HL-60/S4 treated with retinoic acid at 250 ng/mL for 4 days and 3 days (cell line): ENCODE measurements at regions not wholly inside any gene's neighbourhood (a gene's known extent, or its start where the extent isn't known, plus 50 kb on each side); places are given as distances from the start of the nearest gene placed in this dataset.

Experiments
- in situ Hi-C: fragments of 300-500 bp; cut with MboI; formaldehyde crosslinking; loops from 2 replicates; pipeline ENCODE4 v1.7.0; 2022; ENCODE audit warnings: low sequenced_read_pairs

DNA sequence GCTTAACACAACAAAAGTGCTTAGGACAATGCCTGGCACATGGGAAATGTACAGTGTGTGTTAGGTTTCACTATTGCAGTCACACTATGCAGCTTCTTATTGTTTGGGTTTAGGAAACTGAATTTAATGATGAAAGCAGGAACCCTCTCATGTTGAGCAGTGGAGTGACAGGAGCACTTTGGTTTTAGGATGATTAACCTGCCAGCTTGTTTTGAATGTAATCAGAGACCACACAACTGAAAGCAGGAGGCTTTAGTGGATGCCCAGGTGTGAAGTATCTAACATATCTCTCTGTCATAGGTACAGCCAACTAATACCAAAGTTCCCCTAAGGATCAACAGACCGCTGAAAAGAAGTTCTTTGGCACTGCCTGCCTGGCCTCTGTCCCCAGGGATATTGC, 406.9 kb upstream of the USP24 start:
- in situ Hi-C loops = no loop called here

DNA sequence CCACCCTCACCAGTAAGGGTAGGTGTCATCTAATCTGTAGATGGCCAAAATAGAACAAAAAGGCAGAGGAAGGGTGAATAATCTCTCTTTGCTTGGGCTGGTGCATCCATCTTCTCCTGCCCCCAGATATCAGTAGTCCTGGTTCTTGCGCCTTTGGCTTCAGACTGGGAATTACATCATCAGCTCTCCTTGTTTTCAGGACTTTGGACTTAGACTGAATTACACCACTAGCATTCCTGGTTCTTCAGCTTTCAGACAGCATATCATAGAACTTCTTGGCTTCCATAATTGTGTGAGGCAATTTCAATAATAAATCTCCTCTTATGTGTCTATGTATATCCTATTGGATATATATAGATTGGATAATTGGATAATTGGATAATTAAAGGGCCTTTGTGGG, 403.0 kb upstream of the USP24 start:
- in situ Hi-C loops = no loop called here

DNA sequence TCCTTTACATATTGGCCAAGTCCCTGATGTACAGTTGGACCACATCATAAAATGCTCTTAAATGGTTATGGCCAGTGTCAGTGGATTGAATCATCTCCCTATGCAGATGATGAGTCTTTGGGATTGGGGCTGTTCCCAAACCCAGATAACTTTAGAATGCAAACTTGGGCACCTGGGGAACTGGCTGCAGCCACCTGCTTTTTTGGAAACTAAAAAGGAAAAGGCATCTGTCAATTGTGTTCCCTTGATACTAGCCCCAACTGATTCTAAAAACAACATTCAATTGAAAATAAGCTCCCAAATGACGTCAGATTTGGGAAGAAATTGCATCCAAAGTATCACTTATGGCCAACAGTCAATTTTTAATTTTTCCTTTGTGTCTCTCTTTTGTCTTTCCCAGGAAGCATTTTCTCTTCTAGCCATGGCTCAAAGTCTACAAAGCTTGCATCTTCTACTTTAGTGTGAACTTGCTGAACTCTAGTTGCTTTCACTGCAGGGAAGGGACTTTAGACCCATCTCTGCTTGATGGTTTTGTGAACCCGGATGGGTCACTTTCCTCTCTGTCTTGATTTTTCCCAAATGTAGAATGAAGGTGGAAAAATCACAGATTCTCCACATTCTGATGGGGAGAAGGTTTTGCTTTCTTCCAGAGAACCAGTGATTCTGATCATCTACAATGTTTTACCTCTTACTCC, 402.3 kb upstream of the USP24 start:
- in situ Hi-C loops = no loop called here

DNA sequence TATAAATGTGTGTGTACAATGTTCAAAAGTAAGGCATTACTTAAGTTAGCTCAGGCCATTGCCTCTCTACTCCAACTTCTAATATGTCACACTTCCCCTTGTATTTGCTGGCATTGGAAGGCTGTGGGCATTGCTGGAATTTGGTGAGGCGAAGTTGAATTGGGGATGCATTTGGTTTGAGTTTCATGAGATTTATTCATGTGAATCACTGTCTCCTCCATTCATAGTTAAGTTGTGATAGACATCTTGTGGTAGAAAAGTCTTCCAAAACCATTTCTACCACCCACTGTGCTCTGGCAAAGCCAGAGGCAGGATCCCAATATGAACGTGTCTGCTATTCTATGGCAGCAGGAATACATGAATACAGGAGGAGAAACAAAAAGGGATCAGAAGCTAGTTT, 397.8 kb upstream of the USP24 start:
- in situ Hi-C loops = no loop called here

DNA sequence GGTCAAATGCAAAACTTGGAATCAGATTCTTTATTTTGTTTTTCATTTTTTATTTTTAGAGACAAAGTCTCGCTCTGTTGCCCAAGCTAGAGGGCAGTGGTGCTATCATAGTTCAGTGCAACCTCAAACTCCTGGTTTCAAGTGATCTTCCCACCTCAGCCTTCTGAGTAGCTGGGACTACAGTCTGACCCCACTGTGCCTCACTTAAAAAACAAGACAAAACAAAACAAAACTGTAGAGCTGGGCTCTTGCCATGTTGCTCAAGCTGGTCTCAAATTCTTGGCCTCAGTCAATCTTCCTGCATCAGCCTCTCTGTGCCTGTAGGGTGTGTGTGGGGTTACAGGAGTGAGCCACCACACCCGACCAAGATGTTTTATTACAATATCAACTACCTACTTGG, 396.0 kb upstream of the USP24 start:
- in situ Hi-C loops = no loop called here

DNA sequence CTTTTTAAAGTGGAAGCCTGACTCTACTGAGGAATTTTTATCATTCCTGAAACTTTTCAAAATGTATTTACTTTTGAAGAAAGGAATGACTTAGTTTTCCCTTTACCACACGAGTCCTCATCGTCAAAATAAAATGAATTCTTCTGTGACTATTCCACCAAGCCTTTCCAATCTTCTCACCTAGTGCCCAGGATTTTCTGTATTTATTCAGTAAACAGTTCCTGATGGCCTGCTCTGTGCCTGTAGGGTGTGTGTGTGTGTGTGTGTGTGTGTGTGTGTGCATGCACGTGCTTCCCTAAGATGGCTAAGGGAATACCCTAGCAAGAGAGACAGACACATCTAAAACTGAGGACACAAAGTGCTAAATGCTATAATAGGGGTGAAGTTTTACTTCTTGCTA, 395.0 kb upstream of the USP24 start:
- in situ Hi-C loops = no loop called here

DNA sequence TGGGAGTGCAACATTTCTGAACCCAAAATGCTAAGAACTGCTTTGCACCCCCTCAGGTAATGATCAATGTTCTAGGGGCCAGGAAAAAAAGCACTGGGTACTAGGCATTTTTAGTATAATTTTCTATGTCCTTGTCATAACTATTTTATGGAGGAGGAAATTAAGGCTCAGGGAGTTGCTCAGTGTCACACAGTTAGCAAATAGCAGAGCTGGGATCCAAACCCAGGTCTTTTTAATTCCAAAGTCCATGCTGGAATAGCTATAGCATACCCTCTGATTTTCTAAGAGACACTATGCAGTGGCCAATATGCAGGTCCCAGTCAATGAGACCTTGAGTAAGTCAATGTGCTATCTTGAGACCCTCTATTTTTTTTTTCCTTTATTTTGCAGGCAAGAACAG, 394.5 kb upstream of the USP24 start:
- in situ Hi-C loops = no loop called here

DNA sequence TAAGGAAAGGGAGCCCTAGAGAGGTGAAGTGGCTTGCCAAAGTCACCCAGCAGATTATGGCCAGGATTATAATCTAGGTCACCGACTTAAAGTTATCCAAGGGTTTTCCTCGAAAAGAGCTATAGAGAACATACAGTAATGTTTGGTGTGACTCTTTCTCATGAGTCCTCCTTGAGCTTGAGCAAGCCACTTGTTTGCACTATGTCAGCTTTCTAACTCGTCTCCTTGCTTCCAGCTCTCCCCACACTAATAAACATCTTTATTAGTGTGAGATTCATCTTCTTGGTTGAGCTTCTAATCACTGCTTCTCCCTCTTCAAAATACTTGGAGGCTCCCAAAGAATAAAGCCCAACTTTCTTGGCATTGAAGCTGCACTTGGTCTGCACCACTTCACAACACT, 390.0 kb upstream of the USP24 start:
- in situ Hi-C loops = no loop called here

DNA sequence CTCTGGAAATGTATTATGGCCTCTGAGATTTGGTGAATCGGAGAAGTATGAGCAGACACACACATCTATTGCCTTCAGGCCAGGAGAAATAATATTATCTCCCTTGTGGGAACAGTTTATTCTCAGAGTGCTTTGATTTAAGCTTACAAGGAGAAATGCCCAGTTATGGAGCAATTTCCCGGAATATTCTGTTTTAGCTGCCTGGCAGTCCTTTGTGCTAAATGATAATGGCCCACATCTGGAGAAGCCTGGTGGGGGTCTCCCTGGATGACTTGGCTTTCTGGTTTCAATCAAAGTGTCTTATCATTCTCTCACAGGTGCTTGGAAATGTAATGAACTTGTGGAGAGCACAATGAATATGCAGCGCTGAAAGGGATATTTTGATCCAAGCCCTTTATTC, 389.6 kb upstream of the USP24 start:
- in situ Hi-C loops = no loop called here

DNA sequence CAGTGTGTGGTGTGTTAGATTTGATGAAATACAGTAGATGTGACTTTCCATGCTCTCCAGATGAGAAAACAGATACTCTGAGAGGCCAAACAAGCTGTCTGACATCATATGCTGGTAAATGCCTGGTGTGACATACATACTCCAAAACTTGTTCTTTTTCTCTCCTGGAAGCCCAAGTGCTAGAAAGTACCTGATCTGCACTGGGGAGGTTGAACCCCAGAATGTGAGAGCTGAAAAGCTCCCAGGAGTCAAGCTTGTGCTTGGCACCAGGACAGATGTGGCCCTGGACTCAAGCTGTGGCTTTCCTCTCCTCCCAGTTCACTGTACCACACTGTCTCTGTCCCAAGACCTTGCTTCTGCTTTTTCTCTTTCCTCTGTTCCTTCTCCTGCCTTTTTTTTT, 389.0 kb upstream of the USP24 start:
- in situ Hi-C loops = no loop called here

DNA sequence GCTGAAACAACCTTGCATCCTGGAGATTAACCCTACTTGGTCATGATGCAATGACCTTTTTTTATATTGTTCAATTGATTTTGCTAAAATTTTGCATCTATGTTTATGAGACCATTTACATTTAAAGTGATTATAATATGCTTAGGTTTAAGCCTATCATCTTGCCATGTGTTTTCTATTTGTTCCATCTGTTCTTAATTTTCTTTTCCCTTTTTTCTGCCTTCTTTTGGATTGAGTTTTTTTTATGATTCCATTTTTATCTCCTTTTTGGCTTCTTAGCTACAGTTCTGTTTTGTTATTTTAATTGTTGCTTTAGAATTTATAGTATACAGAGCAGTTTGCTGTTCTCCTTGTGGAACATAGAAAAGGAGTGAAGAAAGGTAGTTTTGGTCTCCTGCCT, 385.1 kb upstream of the USP24 start:
- in situ Hi-C loops = no loop called here

DNA sequence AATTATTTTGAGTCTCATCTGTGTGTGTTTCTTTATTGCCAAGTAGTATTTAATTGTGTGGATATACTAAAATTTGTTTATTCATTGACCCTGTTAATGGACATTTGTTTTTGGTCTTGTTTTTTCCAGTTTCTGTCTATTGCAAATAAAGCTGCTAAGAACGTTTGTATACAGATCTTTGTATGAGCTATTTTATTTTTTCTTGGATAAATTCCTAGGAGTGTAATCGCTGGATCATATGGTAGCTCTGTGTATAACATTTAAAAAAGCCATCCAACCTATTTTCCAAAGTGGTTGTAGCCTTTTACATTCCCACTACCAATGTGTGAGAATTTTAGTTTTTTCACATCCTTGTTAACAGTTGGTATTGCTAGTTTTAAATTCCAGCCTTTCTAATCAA, 382.7 kb upstream of the USP24 start:
- in situ Hi-C loops = no loop called here

DNA sequence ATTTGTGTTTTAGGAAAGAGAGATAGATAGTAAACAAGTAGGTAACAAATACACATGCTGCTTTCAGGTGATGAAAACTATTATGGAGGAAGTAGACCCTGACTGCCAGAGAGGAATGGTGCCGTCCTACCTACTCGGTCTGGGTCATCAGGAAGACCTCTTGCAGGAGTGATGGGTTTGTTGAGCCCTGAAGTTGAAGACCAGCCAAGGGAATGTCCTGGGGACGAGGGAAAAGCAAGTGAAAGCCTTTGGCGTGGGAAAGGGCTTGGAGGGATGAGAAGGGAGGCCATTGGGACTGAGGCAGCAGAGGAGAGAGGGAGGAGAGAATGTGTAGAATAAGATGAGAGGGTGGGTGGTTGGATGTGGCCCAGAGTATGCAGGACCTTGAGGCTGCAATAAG, 379.5 kb upstream of the USP24 start:
- in situ Hi-C loops = no loop called here

DNA sequence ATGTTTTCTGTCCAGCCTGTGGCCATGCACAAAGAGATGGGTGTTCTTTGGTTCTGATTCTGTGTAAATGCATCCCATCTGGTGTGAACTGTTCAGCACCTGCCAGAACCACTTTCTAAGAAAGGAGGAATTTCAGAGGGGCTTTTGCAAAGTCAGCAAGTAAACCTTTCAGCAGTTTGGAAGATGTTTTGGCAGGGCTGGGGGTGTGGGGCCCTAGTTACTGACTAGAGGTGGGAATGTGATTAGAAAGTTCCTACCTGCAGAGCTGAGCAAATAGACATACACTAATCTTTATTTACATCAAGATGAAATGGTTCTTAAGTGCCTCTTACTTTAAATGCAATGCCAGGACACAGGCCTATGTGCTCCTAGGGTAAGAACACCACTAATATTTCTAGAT, 378.1 kb upstream of the USP24 start:
- in situ Hi-C loops = no loop called here

DNA sequence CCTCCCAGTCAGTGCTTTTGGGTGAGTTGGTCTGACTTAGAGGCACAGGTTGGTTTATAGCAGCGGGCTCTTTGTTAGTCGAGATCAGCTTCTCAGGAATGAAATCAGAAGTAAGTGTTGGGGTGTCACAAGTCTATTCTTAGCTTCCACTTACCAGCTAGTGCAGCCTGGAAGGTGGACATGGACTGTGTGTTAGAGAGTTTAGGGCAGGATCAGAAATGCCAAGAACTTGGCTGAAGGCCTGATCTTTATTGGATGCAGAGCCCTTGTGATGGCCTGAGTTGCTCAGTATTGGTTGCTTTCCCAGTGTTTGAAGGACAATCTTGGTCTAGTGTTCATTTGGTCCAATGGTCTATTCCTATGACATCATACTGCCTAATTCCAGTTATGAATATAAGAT, 377.0 kb upstream of the USP24 start:
- in situ Hi-C loops = no loop called here

DNA sequence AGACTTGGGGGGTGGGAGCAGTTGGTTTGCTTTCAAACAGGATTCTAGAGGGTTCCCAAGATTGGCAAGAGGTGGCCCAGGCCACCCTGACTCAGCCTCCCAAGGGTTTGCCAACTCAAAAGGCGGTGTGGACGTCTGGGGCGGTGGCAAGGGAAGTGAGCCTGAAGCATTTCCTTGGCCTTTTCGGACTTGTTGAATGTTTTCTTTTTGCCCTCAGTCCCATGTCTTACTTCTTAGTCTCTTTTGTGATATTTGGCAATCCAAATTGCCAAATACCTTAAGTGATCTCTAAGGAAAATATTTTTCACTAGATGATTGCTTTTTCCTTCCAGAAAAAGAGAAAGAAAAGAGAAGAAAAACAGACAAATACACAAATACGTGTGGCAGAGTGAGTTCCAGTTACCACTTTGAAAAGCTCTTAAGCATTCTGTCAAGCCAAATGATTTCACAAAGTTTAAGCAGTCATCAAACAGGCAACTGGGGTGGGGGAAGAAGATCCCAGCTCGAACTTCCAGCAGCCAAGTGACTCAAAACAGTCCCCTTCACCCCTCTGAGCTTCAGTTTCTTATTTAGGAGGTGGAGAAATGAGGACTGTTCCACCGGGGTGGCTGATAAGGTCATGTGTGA, 374.6 kb upstream of the USP24 start:
- in situ Hi-C loops = no loop called here

DNA sequence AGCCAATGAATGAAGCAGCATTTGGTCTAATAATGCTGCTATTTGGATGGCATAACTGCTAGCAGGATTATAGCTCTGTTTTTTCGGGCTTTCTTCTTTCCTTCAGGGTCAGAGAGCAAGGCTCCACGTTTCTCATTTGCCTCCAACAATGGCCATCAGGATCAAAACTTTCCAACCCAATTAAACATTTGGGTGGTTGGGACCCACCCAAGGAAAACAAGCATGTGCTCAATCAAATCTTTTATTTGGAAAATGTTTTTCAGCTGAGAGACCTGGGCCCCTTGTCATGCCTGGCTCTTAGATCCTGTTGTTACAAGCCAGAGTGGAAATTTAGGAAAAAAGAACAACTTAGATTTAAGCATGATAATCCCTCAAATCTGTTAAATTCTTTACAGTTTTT, 373.1 kb upstream of the USP24 start:
- in situ Hi-C loops = no loop called here

DNA sequence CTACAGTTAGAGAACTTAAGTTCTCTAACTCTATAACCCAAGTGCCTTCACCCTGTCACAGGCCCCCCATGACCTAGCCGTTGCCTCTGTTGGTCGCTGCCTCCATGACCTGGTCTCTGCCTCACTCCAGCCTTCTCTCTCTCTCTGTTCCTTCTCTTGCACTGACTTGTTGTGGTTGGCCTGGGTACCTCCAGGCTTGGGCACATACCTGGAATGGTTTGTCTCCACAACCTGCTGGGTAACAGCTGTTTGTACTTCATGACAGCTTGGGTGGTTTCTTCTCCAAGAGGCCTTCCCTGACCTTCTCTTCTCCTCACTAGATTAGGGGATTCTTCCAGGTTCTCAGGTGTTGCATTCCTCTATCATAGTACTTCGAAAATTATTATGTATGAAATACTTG, 371.6 kb upstream of the USP24 start:
- in situ Hi-C loops = no loop called here

DNA sequence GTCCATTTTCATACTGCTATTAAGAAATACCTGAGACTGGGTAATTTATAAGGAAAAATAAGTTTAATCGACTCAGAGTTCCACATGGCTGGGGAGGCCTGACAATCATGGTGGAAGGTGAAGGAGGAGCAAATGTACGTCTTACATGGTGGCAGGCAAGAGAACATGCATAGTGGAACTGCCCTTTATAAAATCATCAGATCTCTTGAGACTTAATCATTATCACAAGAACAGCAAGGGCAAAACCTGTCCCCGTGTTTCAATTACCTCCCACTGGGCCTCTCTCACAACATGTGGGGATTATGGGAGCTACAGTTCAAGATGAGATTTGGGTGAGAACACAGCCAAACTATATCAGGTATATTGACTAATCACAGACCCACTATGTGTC, 370.2 kb upstream of the USP24 start:
- in situ Hi-C loops = no loop called here

DNA sequence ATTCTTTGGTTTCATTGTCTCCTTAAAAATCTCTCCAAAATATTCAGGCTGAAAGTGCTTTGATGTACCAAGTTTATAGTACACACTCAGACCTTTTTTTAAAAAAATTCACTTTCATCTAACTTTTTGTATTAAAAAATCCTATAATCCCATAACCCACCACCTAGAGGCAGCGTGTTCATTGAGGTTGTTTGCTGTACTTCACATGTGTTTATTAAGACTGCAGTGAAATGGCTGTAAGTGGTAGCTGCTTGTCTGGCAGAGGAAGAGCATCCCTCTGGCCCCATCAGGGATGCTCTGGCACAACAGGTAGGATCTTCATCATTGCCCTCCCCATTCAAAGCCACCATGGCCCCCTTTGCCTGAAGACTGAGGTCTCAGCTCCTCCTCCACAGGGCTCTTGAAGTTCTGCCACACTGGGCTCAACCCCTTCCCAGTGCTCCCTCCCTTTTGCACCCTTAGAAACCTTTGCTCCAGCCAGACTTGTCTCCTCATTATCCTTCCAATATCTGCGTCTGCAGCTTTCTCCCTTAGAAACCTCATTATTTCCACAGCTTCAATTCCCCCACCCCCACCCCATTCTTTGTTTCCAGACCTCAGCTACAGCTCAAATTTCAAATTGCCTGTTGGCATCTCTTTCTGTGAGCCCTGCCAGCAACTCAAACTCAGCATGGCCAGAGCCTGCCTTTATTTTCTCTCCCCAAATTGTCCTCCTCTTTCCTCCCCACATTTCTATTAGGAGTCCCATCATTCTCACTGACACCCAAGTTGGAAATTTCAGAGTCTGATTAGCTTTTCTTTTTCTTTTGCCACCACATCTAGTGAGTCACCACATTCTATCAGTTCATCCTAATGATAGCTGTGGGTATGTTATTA, 369.6 kb upstream of the USP24 start:
- in situ Hi-C loops = no loop called here

DNA sequence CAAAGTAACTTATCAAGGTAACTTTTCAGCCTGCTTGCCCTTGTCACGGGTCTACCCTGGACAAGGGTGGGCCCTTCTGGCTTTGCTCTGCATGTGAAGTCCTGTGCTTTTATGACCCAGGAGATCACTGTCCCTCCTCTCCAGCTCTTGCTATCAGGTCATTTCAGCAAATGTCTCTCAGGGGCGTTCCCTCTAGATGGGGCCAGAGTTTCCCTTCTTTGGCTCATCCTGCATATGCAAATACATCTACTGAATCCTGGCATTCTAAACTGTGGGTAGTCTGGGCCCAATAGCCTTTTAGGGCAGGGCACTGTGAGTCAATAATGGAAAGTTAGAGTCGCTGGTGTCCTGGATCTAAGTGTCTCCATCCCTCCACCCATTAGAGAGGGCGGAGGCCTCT, 366.9 kb upstream of the USP24 start:
- in situ Hi-C loops = no loop called here

DNA sequence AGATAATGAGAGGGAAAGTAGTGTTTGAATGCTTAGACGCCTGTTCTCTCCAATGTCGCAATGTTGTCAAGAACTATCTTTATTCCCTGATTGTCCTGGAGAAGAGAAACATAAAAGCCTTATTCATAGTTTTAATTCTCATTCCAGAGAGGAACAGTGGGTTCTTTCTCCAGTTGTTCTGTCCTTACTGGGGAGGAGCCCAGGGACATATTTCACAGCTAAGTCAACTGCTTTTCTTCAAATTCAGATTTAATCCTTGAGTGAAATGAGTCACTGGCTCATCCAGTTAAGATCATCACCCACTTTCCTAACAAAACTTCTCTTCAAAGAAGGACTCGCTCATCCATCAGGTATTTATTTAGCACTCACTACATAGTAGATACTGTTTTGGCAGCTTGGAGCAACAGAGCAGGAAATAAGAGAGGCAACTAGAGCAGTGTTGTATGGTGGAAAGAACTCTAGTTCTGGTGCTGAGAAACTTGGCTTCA, 365.7 kb upstream of the USP24 start:
- in situ Hi-C loops = no loop called here
